A549 (cell line): ENCODE measurements at regions not wholly inside any gene's neighbourhood (a gene's known extent, or its start where the extent isn't known, plus 50 kb on each side); places are given as distances from the start of the nearest gene placed in this dataset.

Source experiments
- CBX8 ChIP-seq: fragments of 200-600 bp; sonication (generic); IDR thresholded peaks from 2 replicates; pipeline ENCODE4 v1.6.1; 2016
- EHMT2 ChIP-seq: fragments of 200-600 bp; sonication (generic); IDR thresholded peaks from 2 replicates; pipeline ENCODE4 v1.6.1; 2016; ENCODE audit warnings: antibody characterized with exemption, low read depth, mild to moderate bottlenecking, moderate library complexity
- EP300 ChIP-seq, 2 experiments: fragments of >200 bp; sonication (Bioruptor Twin); formaldehyde crosslinking; IDR thresholded peaks; 2 replicates in 1 of 2; 3 replicates in 1 of 2; pipeline ENCODE4 v1.6.1; 2016 to 2017
- ESRRA ChIP-seq: fragments of 150-350 bp; IDR thresholded peaks from 2 replicates; pipeline ENCODE4 v1.6.1; 2014; ENCODE audit warnings: mild to moderate bottlenecking, low read length, borderline replicate concordance
- HEYL ChIP-seq: fragments of 250-450 bp; sonication (Bioruptor Pico); IDR thresholded peaks from 2 replicates; pipeline ENCODE4 v1.8.0; 2021; ENCODE audit warnings: mild to moderate bottlenecking, moderate library complexity
- JUNB ChIP-seq: fragments of >200 bp; sonication (Bioruptor Twin); formaldehyde crosslinking; IDR thresholded peaks from 2 replicates; pipeline ENCODE4 v1.6.1; 2016
- MYC ChIP-seq: IDR thresholded peaks from 2 replicates; pipeline ENCODE4 v1.6.1; 2012; ENCODE audit warnings: mild to moderate bottlenecking, inconsistent platforms, low read length, improper control_type of control experiment, borderline replicate concordance
- NPAS2 ChIP-seq: fragments of 250-450 bp; sonication (Bioruptor Pico); IDR thresholded peaks from 2 replicates; pipeline ENCODE4 v1.8.0; 2022; ENCODE audit warnings: mild to moderate bottlenecking, moderate library complexity, borderline replicate concordance
- PBX3 ChIP-seq: IDR thresholded peaks from 2 replicates; pipeline ENCODE4 v1.6.1; 2012
- RFX5 ChIP-seq: fragments of 450-650 bp; IDR thresholded peaks from 2 replicates; pipeline ENCODE4 v1.7.1; 2014; ENCODE audit warnings: antibody characterized with exemption, mild to moderate bottlenecking, moderate library complexity
- TF ChIP-seq, protein P1 (sequence below): fragments of >200 bp; sonication (Bioruptor Twin); formaldehyde crosslinking; IDR thresholded peaks from 3 replicates; pipeline ENCODE4 v1.5.1; 2016

DNA sequence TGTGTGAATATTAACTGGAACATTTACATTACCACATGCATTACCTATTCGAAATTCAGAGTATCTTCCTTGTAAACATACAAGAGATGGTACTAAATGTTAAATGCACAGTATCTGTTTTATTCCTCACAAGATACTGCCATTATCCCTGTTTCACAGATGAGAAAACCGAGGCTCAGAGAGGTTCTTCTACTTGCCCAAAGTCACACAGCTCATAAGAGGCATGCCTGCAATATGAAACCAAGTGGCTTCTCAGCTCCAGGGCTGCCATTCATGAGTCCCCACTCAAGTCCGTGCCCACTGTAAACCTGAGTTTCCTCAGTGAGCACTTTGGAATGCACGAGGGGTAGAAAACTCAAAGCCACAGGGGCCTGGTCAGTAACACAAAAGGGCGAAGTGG is 55.0 kb upstream of the FABP6 start:
- no peak for TF ChIP-seq ESRRA
- TF ChIP-seq, protein P1, sequence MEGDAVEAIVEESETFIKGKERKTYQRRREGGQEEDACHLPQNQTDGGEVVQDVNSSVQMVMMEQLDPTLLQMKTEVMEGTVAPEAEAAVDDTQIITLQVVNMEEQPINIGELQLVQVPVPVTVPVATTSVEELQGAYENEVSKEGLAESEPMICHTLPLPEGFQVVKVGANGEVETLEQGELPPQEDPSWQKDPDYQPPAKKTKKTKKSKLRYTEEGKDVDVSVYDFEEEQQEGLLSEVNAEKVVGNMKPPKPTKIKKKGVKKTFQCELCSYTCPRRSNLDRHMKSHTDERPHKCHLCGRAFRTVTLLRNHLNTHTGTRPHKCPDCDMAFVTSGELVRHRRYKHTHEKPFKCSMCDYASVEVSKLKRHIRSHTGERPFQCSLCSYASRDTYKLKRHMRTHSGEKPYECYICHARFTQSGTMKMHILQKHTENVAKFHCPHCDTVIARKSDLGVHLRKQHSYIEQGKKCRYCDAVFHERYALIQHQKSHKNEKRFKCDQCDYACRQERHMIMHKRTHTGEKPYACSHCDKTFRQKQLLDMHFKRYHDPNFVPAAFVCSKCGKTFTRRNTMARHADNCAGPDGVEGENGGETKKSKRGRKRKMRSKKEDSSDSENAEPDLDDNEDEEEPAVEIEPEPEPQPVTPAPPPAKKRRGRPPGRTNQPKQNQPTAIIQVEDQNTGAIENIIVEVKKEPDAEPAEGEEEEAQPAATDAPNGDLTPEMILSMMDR, result no peak
- TF ChIP-seq HEYL (CRISPR knock-in tag), result no peak
- TF ChIP-seq EHMT2, result no peak
- no peak for TF ChIP-seq PBX3
- no peak for TF ChIP-seq EP300 (IDR thresholded peaks at IDR 0.05)
- TF ChIP-seq CBX8, result no peak
- no peak for TF ChIP-seq JUNB
- no peak for TF ChIP-seq MYC
- TF ChIP-seq RFX5, result no peak
- no peak for TF ChIP-seq NPAS2 (CRISPR knock-in tag)
